Stomach (tissue), 4 donors: ENCODE measurements at regions not wholly inside any gene's neighbourhood (a gene's known extent, or its start where the extent isn't known, plus 50 kb on each side); places are given as distances from the start of the nearest gene placed in this dataset.

Experiments
- EP300 ChIP-seq: sonication (generic); formaldehyde crosslinking; IDR thresholded peaks from one replicate; pipeline ENCODE4 v1.6.1; 2017; ENCODE audit warnings: antibody characterized with exemption
- TF ChIP-seq, protein P1 (sequence below), 7 experiments: fragments of 450-650 bp in 4 of 7; fragments of 200-600 bp in 3 of 7; sonication (generic) in 3 of 7; IDR thresholded peaks; one replicate each; pipeline ENCODE4 v1.5.1; 2016 to 2019; ENCODE audit warnings: antibody characterized with exemption in 7 of 7, control low read depth in 2 of 7, mild to moderate bottlenecking in 1 of 7

DNA sequence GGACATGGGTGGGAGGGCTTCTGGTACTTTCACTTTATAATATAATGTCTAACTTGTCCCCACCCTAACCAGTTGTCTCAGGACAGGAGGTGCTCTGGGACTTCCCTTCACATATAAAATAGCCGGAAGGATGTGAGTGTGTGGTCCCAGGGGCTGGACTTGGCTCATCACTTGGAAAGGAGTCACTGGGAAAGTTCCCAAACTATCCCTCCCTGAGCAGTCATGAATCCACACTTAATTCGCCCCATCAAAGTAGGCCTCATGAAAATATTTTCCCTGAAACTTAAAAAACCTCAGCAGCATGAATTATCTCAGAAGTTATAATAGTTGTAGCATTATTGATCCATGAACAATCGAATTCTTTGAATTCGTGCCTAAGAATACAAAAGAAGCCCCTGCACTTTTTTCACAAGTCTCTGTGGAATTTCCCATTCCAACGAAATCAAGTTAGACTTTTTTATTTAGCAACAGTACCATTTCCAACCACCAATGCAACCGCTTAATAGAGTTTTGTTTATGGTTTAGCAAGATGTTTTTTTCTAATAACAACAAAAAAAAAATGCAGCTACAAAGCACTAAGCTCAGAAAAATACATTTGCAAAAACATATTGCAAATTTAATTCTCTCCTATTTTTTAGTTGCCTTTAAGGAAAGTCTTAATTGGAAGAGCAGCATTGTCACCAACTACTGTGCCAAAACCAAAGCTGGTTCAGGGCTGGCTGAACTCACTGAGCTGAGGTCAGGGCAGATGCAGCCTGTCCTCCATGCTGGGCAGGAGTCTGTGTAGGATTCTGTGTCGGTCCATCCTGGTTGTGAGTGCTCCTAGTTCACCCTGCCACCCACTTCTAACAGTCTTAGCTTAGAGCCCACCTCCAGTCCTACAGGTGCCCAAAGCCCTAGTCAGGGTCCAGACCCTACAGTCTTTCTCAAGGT lies 68.8 kb upstream of the SPTBN1 start:
- TF ChIP-seq, protein P1, sequence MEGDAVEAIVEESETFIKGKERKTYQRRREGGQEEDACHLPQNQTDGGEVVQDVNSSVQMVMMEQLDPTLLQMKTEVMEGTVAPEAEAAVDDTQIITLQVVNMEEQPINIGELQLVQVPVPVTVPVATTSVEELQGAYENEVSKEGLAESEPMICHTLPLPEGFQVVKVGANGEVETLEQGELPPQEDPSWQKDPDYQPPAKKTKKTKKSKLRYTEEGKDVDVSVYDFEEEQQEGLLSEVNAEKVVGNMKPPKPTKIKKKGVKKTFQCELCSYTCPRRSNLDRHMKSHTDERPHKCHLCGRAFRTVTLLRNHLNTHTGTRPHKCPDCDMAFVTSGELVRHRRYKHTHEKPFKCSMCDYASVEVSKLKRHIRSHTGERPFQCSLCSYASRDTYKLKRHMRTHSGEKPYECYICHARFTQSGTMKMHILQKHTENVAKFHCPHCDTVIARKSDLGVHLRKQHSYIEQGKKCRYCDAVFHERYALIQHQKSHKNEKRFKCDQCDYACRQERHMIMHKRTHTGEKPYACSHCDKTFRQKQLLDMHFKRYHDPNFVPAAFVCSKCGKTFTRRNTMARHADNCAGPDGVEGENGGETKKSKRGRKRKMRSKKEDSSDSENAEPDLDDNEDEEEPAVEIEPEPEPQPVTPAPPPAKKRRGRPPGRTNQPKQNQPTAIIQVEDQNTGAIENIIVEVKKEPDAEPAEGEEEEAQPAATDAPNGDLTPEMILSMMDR (IDR thresholded peaks at IDR 0.05) = no peak
- no peak for TF ChIP-seq EP300
